ENCODE measurements at regions not wholly inside any gene's neighbourhood (a gene's known extent, or its start where the extent isn't known, plus 50 kb on each side); places are given as distances from the start of the nearest gene placed in this dataset.

- CTCF ChIA-PET (ENCODE audit: partially characterized antibody) = interaction anchor here (1.1 kb wide), 1 partner anchor 33 kb away, joined by 3 read pairs; no protein-coding TSS in a partner anchor
- TF ChIP-seq GABPA (IDR thresholded peaks at IDR 0.05; ENCODE audit: borderline replicate concordance, insufficient read depth, low read length) (no peak), RAD21 (IDR thresholded peaks at IDR 0.05 in 1 of 2, conservative IDR thresholded peaks at IDR 0.05 in 1 of 2; ENCODE audit: low read depth in 2 of 2, low read length in 2 of 2) (no peak), HDAC2 (IDR thresholded peaks at IDR 0.05; ENCODE audit: borderline replicate concordance in 1 of 2, low read depth in 2 of 2, low read length in 2 of 2) (no peak), BCL11A (IDR thresholded peaks at IDR 0.05; ENCODE audit: low read depth in 2 of 2, low read length in 2 of 2) (no peak), RBBP5 (IDR thresholded peaks at IDR 0.05; ENCODE audit: borderline replicate concordance, low read depth, low read length) (no peak), SRF (IDR thresholded peaks at IDR 0.05; ENCODE audit: low read depth, low read length) (no peak), RNF2 (IDR thresholded peaks at IDR 0.05; ENCODE audit: borderline replicate concordance, low read depth, low read length, missing control alignments, poor library complexity, severe bottlenecking) (no peak), POLR2AphosphoS5 (IDR thresholded peaks at IDR 0.05; ENCODE audit: low read depth, low read length) (no peak), CHD2 (IDR thresholded peaks at IDR 0.05; ENCODE audit: low read length) (no peak)
Measured at GRCh38 chr12:46629331-46630229, 196.2 kb downstream of the SLC38A4 start.

More at GRCh38 chr12:46629331-46630229, 196.2 kb downstream of the SLC38A4 start:
- no peak overlapping the region for H2BK20ac ChIP-seq (ENCODE audit: low read length)
- no peak overlapping the region for H2BK12ac ChIP-seq (ENCODE audit: low read depth, low read length)
- 80% methylated on average over 4 of the region's 4 CpGs; no CpG with 5 or more reads in 1 of the 2 experiments for WGBS, 2 experiments (ENCODE audit: extremely low coverage in 1 of 2, insufficient coverage in 1 of 2, insufficient read length in 1 of 2, insufficient replicate concordance in 2 of 2, low coverage in 1 of 2, low lambda C conversion rate in 2 of 2, missing lambda C conversion rate in 1 of 2)
- H4K5ac ChIP-seq (ENCODE audit: insufficient read length, low read depth, low read length) = no peak overlapping the region
- no peak overlapping the region for H4K91ac ChIP-seq (replicated peaks; ENCODE audit: insufficient read length, low read length)
- H3K14ac ChIP-seq (ENCODE audit: insufficient read length) = no peak overlapping the region
- no peak for DNase-seq (ENCODE audit: low read depth in 1 of 2, low spot score in 2 of 2)
- FAIRE-seq = no peak
- H3K23me2 ChIP-seq (ENCODE audit: low read depth, low read length) = no peaks in the 10 kb centered on the region
- H3K18ac ChIP-seq (ENCODE audit: extremely low read depth, low read length) = no peak overlapping the region
- no peaks in the 10 kb centered on the region; a peak in 1 of 7 replicates for H3K4me1 ChIP-seq (replicated peaks in 1 of 4; ENCODE audit: control insufficient read depth in 3 of 4, insufficient read depth in 4 of 4, low read length in 3 of 4)
- H3K4me2 ChIP-seq (ENCODE audit: insufficient read depth in 1 of 2, low read depth in 2 of 2, low read length in 2 of 2) = no peak overlapping the region
- no peak overlapping the region for H3K4me3 ChIP-seq (ENCODE audit: extremely low read depth in 1 of 4, insufficient read depth in 2 of 4, low read depth in 3 of 4, low read length in 4 of 4)
- H2AFZ ChIP-seq (ENCODE audit: low read length) = no peak overlapping the region
- H3K23ac ChIP-seq (ENCODE audit: insufficient read length) = no peak overlapping the region
- H4K20me1 ChIP-seq (replicated peaks in 1 of 2; ENCODE audit: control insufficient read depth in 1 of 2, insufficient read depth in 2 of 2, low read length in 2 of 2) = no peaks in the 10 kb centered on the region
- no peak overlapping the region for H3K4ac ChIP-seq (replicated peaks; ENCODE audit: insufficient read length, low read depth, low read length)
- POLR2A ChIA-PET (ENCODE audit: partially characterized antibody) = interaction anchor here (0.6 kb wide), 1 partner anchor 90 kb away, joined by 4 read pairs; no protein-coding TSS in a partner anchor
- H3K9ac ChIP-seq (replicated peaks in 1 of 4; ENCODE audit: extremely low read depth in 1 of 4, low read depth in 3 of 4, low read length in 3 of 4) = no peak overlapping the region
- H3K9me3 ChIP-seq (ENCODE audit: insufficient read depth in 2 of 2, low read depth in 1 of 2, low read length in 1 of 2) = no peaks in the 10 kb centered on the region
- H2BK120ac ChIP-seq (replicated peaks; ENCODE audit: low read depth, low read length) = no peak overlapping the region
- no peak overlapping the region for H3K27ac ChIP-seq (ENCODE audit: low read depth, low read length)
- no peak overlapping the region for H4K8ac ChIP-seq (ENCODE audit: extremely low read depth, insufficient read depth, low read length)
- H3K79me2 ChIP-seq (ENCODE audit: control insufficient read depth in 1 of 2, insufficient read depth in 2 of 2, low read length in 2 of 2) = no peaks in the 10 kb centered on the region
- no peak overlapping the region for H3K56ac ChIP-seq (replicated peaks; ENCODE audit: insufficient read length, low read depth, low read length)
- no peaks in the 10 kb centered on the region for H3K36me3 ChIP-seq (ENCODE audit: control insufficient read depth in 2 of 4, insufficient read depth in 4 of 4, low read length in 3 of 4)
- no peak overlapping the region for H2BK5ac ChIP-seq (ENCODE audit: low read depth, low read length)
- H2BK15ac ChIP-seq (ENCODE audit: low read length) = no peak overlapping the region
- H2AK5ac ChIP-seq (ENCODE audit: low read depth, low read length) = no peak overlapping the region
- no peaks in the 10 kb centered on the region for H3K27me3 ChIP-seq (replicated peaks in 1 of 4; ENCODE audit: control insufficient read depth in 3 of 4, extremely low read depth in 1 of 4, insufficient read depth in 3 of 4, low read length in 3 of 4)
- no peaks in the 10 kb centered on the region for H3K79me1 ChIP-seq (ENCODE audit: low read depth, low read length)
